OCI-LY1 (cell line): ENCODE measurements at regions not wholly inside any gene's neighbourhood (a gene's known extent, or its start where the extent isn't known, plus 50 kb on each side); places are given as distances from the start of the nearest gene placed in this dataset.

Experiments used
- H2AFZ ChIP-seq: fragments of 200-600 bp; sonication (generic), shearing (Covaris generic); 2 replicates; pipeline ENCODE4 v1.6.0; 2014; ENCODE audit warnings: antibody characterized with exemption, mild to moderate bottlenecking, low read length
- H3F3A ChIP-seq: fragments of 200-600 bp; sonication (generic), shearing (Covaris generic); 2 replicates; pipeline ENCODE4 v1.6.0; 2014; ENCODE audit warnings: mild to moderate bottlenecking, antibody characterized with exemption, low read length, moderate library complexity; ENCODE audit not compliant: insufficient read depth
- H3K27ac ChIP-seq: fragments of 200-600 bp; sonication (generic); 2 replicates; pipeline ENCODE4 v1.5.1; 2014; ENCODE audit warnings: low read length, mixed run types, mild to moderate bottlenecking, low read depth; ENCODE audit not compliant: poor library complexity, severe bottlenecking
- H3K27me3 ChIP-seq: fragments of 200-600 bp; sonication (generic); 2 replicates; pipeline ENCODE4 v1.6.0; 2014; ENCODE audit warnings: antibody characterized with exemption, mild to moderate bottlenecking, low read length, moderate library complexity; ENCODE audit not compliant: insufficient read depth
- H3K36me3 ChIP-seq: fragments of 200-600 bp; sonication (generic); 2 replicates; pipeline ENCODE4 v1.6.1; 2014; ENCODE audit warnings: mild to moderate bottlenecking, antibody characterized with exemption, low read length, moderate library complexity, mixed read lengths; ENCODE audit not compliant: insufficient read depth
- H3K4me1 ChIP-seq: fragments of 200-600 bp; sonication (generic); 2 replicates; pipeline ENCODE4 v1.5.1; 2014; ENCODE audit warnings: mild to moderate bottlenecking, low read length, moderate library complexity; ENCODE audit not compliant: insufficient read depth, severe bottlenecking
- H3K4me2 ChIP-seq: fragments of 200-600 bp; sonication (generic), shearing (Covaris generic); 2 replicates; pipeline ENCODE4 v1.6.1; 2014; ENCODE audit warnings: low read length
- H3K4me3 ChIP-seq: fragments of 200-600 bp; sonication (generic); 2 replicates; pipeline ENCODE4 v1.5.1; 2014; ENCODE audit warnings: low read length, low read depth, mild to moderate bottlenecking, mixed read lengths; ENCODE audit not compliant: poor library complexity, severe bottlenecking
- H3K79me2 ChIP-seq: fragments of 200-600 bp; shearing (Covaris generic); 2 replicates; pipeline ENCODE4 v1.6.1; 2016; ENCODE audit warnings: mixed run types, low read length, mixed read lengths; ENCODE audit not compliant: insufficient read depth
- H3K9ac ChIP-seq: fragments of 200-600 bp; sonication (generic), shearing (Covaris generic); 2 replicates; pipeline ENCODE4 v1.6.1; 2014; ENCODE audit warnings: mild to moderate bottlenecking, low read length, mixed read lengths
- H3K9me2 ChIP-seq: fragments of 200-600 bp; sonication (generic), shearing (Covaris generic); 2 replicates; pipeline ENCODE4 v1.6.1; 2014; ENCODE audit warnings: low read depth, mild to moderate bottlenecking, low read length, mixed read lengths
- H3K9me3 ChIP-seq: fragments of 200-600 bp; shearing (Covaris generic); 2 replicates; pipeline ENCODE4 v1.6.1; 2014; ENCODE audit warnings: low read length, mixed read lengths
- H4K20me1 ChIP-seq: fragments of 200-600 bp; sonication (generic), shearing (Covaris generic); 2 replicates; pipeline ENCODE4 v1.6.0; 2016; ENCODE audit warnings: mild to moderate bottlenecking, low read length; ENCODE audit not compliant: insufficient read depth
- CTCF ChIP-seq: fragments of 200-600 bp; sonication (generic), shearing (Covaris generic); IDR thresholded peaks from 2 replicates; pipeline ENCODE4 v1.5.1; 2017; ENCODE audit warnings: mild to moderate bottlenecking, antibody characterized with exemption, low read length, moderate library complexity, mixed read lengths
- EZH2 ChIP-seq: fragments of 200-600 bp; sonication (generic), shearing (Covaris generic); IDR thresholded peaks from 2 replicates; pipeline ENCODE4 v1.8.0; 2017; ENCODE audit warnings: borderline replicate concordance, mixed run types, mild to moderate bottlenecking, antibody characterized with exemption, low read length, moderate library complexity, mixed read lengths

DNA sequence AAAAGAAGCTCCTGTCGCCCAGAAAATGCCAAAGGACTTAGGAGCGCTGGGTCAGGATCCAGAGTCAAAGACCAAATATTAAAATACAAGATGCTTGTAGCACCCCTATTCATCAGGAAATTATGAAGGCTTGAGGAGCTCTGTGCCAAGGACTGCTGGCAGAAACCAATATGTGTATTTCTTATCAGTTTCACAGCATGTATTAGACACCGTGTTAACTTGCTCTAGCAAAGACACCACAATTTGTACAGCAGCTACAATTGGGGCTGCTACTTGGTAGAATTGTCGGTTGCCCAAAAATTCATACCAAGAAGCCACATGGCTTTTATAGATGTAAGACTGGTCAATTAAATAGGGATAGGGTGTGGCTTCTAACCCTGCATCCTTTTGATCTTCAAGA, 128.8 kb downstream of the CD47 start:
- Histone ChIP-seq H4K20me1 (no peaks in the 10 kb centered on the region), H3K27ac (no peak overlapping the region), H3K9ac (no peak overlapping the region), H3F3A (no peaks in the 10 kb centered on the region), H3K4me2 (no peak overlapping the region), H2AFZ (no peak overlapping the region), H3K9me2 (no peaks in the 10 kb centered on the region), H3K4me3 (no peak overlapping the region), H3K79me2 (no peaks in the 10 kb centered on the region), H3K9me3 (no peaks in the 10 kb centered on the region), H3K36me3 (no peaks in the 10 kb centered on the region), H3K4me1 (no peaks in the 10 kb centered on the region), H3K27me3 (no peaks in the 10 kb centered on the region; the same call in 1 of the 2 replicates)
- TF ChIP-seq CTCF (no peak), EZH2 (no peak)

- no peaks in the 10 kb centered on the region for H3K9me2 ChIP-seq
- H3K36me3 ChIP-seq, result no peaks in the 10 kb centered on the region
- no peaks in the 10 kb centered on the region for H3K4me1 ChIP-seq
- H3K9me3 ChIP-seq, result no peaks in the 10 kb centered on the region
- no peaks in the 10 kb centered on the region for H4K20me1 ChIP-seq
- H3K79me2 ChIP-seq, result no peaks in the 10 kb centered on the region
- H3K27me3 ChIP-seq, result no peaks in the 10 kb centered on the region; the same call in 1 of the 2 replicates
- no peak overlapping the region for H3K4me2 ChIP-seq
- H2AFZ ChIP-seq, result no peak overlapping the region
- no peak overlapping the region for H3K9ac ChIP-seq
- no peaks in the 10 kb centered on the region for H3F3A ChIP-seq
- TF ChIP-seq CTCF (no peak), EZH2 (no peak)
- no peak overlapping the region for H3K27ac ChIP-seq
- H3K4me3 ChIP-seq, result no peak overlapping the region
Measured at GRCh38 chr3:107959550-107960154, 131.2 kb downstream of the CD47 start.

GRCh38 chr3:107958146-107958545, 132.7 kb downstream of the CD47 start:
- Histone ChIP-seq H3K27me3 (no peaks in the 10 kb centered on the region; the same call in 1 of the 2 replicates), H3K9me2 (no peaks in the 10 kb centered on the region), H3K4me3 (no peak overlapping the region), H3K79me2 (no peaks in the 10 kb centered on the region), H3K9me3 (no peaks in the 10 kb centered on the region), H3K4me2 (no peak overlapping the region), H3K27ac (no peak overlapping the region), H2AFZ (no peak overlapping the region), H3K4me1 (peaks cover 5% of the 10 kb centered on the region), H3F3A (no peaks in the 10 kb centered on the region), H4K20me1 (no peaks in the 10 kb centered on the region), H3K9ac (no peak overlapping the region), H3K36me3 (no peaks in the 10 kb centered on the region)
- TF ChIP-seq CTCF (no peak), EZH2 (no peak)
